ENCODE measurements at regions not wholly inside any gene's neighbourhood (a gene's known extent, or its start where the extent isn't known, plus 50 kb on each side); places are given as distances from the start of the nearest gene placed in this dataset.

GRCh38 chr13:106391271-106391670 is 144.2 kb downstream of the EFNB2 start:
- DNase-seq (ENCODE audit: low read depth in 4 of 6, low spot score in 6 of 6), result no peak

GRCh38 chr13:106390367-106390766 is 145.1 kb downstream of the EFNB2 start:
- Histone ChIP-seq H3K27me3 (ENCODE audit: control insufficient read depth, insufficient read depth, low read length) (no peaks in the 10 kb centered on the region), H3K36me3 (ENCODE audit: control insufficient read depth, insufficient read depth, low read length) (no peaks in the 10 kb centered on the region), H3K9me3 (ENCODE audit: control insufficient read depth, insufficient read depth, low read length) (no peaks in the 10 kb centered on the region), H3K27ac (ENCODE audit: low read depth, low read length) (no peak overlapping the region), H3K4me3 (ENCODE audit: low read depth, low read length) (no peak overlapping the region), H3K4me1 (ENCODE audit: control insufficient read depth, insufficient read depth, low read length) (no peaks in the 10 kb centered on the region)
- no peak for DNase-seq (ENCODE audit: low read depth in 4 of 6, low spot score in 6 of 6)
- no CpG with 5 or more reads among the region's 1 CpG for WGBS (ENCODE audit: insufficient coverage)

More at GRCh38 chr13:106391271-106391670, 144.2 kb downstream of the EFNB2 start:
- Histone ChIP-seq H3K4me3 (ENCODE audit: low read depth, low read length) (no peak overlapping the region), H3K4me1 (ENCODE audit: control insufficient read depth, insufficient read depth, low read length) (no peaks in the 10 kb centered on the region), H3K27me3 (ENCODE audit: control insufficient read depth, insufficient read depth, low read length) (no peaks in the 10 kb centered on the region), H3K36me3 (ENCODE audit: control insufficient read depth, insufficient read depth, low read length) (no peaks in the 10 kb centered on the region), H3K27ac (ENCODE audit: low read depth, low read length) (no peak overlapping the region), H3K9me3 (ENCODE audit: control insufficient read depth, insufficient read depth, low read length) (no peaks in the 10 kb centered on the region)
- 96% methylated on average over 4 of the region's 5 CpGs for WGBS (ENCODE audit: insufficient coverage)

- 80% methylated on average over 6 of the region's 6 CpGs for whole genome bisulfite sequencing (ENCODE audit: insufficient coverage)
- no peaks in the 10 kb centered on the region for H3K4me1 ChIP-seq (ENCODE audit: control insufficient read depth, insufficient read depth, low read length)
- H3K4me3 ChIP-seq (ENCODE audit: low read depth, low read length), result no peak overlapping the region
- H3K27ac ChIP-seq (ENCODE audit: low read depth, low read length), result no peak overlapping the region
- H3K9me3 ChIP-seq (ENCODE audit: control insufficient read depth, insufficient read depth, low read length), result no peaks in the 10 kb centered on the region
- no peaks in the 10 kb centered on the region for H3K27me3 ChIP-seq (ENCODE audit: control insufficient read depth, insufficient read depth, low read length)
- no peak for DNase-seq (ENCODE audit: low read depth in 4 of 6, low spot score in 6 of 6)
- no peaks in the 10 kb centered on the region for H3K36me3 ChIP-seq (ENCODE audit: control insufficient read depth, insufficient read depth, low read length)
These were observed 149.8 kb downstream of the EFNB2 start for GRCh38 chr13:106385654-106386053.

DNA sequence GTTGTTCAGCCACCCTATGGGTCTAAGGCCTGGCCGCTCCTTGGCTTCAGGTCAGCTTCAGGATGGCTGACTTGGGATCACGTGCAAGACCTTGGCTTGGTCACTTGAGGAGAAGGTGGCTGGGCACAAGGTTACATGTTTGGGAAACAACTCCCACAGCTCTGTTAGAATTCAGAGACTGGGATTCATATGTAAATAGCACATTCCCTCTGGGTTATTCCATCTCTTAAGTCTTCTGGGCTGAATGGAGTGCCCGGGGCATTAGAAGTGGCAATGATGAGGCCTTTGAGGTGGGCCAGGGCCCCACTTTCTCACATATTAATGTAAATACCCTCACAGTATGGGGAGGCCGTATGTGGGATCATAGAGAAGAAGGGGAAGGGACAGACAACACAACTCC is 150.9 kb downstream of the EFNB2 start:
- no peaks in the 10 kb centered on the region for H3K36me3 ChIP-seq (ENCODE audit: control insufficient read depth, insufficient read depth, low read length)
- no peak overlapping the region for H3K27ac ChIP-seq (ENCODE audit: low read depth, low read length)
- H3K4me3 ChIP-seq (ENCODE audit: low read depth, low read length), result no peak overlapping the region
- no peak for DNase-seq (ENCODE audit: low read depth in 4 of 6, low spot score in 6 of 6)
- H3K27me3 ChIP-seq (ENCODE audit: control insufficient read depth, insufficient read depth, low read length), result no peaks in the 10 kb centered on the region
- H3K9me3 ChIP-seq (ENCODE audit: control insufficient read depth, insufficient read depth, low read length), result no peaks in the 10 kb centered on the region
- H3K4me1 ChIP-seq (ENCODE audit: control insufficient read depth, insufficient read depth, low read length), result no peaks in the 10 kb centered on the region
- WGBS (ENCODE audit: insufficient coverage), result 96% methylated on average over 2 of the region's 4 CpGs

DNA sequence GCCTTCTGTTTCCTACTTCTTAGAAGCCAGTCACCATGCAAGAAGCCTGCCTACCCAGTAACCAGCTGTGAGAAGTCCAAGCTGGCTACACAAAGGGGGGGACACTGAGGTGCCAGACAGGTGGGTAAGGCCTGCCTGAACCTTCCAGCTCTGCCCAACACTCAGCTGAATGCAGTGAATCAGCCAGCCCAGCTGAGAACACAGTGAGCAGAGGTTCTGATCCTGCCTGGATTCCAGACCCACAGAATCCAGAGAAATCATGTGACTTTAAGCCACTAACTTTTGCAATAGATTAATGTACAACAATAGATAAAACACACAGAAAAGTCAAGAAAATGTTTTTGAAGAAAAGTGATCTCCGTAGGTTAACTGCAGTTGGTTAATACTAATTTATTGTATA is 151.7 kb downstream of the EFNB2 start:
- Histone ChIP-seq H3K27me3 (ENCODE audit: control insufficient read depth, insufficient read depth, low read length) (no peaks in the 10 kb centered on the region), H3K36me3 (ENCODE audit: control insufficient read depth, insufficient read depth, low read length) (no peaks in the 10 kb centered on the region), H3K9me3 (ENCODE audit: control insufficient read depth, insufficient read depth, low read length) (no peaks in the 10 kb centered on the region), H3K4me3 (ENCODE audit: low read depth, low read length) (no peak overlapping the region), H3K4me1 (ENCODE audit: control insufficient read depth, insufficient read depth, low read length) (no peaks in the 10 kb centered on the region), H3K27ac (ENCODE audit: low read depth, low read length) (no peak overlapping the region)
- no CpG with 5 or more reads among the region's 1 CpG for whole genome bisulfite sequencing (ENCODE audit: insufficient coverage)
- no peak for DNase-seq (ENCODE audit: low read depth in 4 of 6, low spot score in 6 of 6)

DNA sequence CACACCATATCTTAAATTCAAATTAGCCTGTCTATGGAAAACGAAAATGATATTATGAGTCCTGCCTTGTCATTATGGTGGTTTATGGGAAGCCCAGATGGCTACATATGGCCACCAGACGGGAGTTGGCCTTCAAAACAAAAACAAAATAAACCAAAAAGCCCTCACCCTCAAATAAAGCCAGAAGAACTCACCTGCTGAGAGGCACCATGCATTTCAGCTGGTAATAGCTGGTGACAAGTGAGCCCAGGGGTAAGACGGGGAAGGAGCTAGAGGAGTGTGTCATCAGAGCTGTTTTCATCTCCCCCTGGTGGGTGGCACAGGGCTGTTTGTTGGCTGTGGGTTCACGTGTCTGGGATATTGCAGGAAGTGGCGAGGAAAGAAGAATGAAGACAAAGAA is 152.9 kb downstream of the EFNB2 start:
- 89% methylated on average over 1 of the region's 5 CpGs for WGBS (ENCODE audit: insufficient coverage)
- Histone ChIP-seq H3K36me3 (ENCODE audit: control insufficient read depth, insufficient read depth, low read length) (no peaks in the 10 kb centered on the region), H3K27me3 (ENCODE audit: control insufficient read depth, insufficient read depth, low read length) (no peaks in the 10 kb centered on the region), H3K9me3 (ENCODE audit: control insufficient read depth, insufficient read depth, low read length) (no peaks in the 10 kb centered on the region), H3K27ac (ENCODE audit: low read depth, low read length) (no peak overlapping the region), H3K4me1 (ENCODE audit: control insufficient read depth, insufficient read depth, low read length) (no peaks in the 10 kb centered on the region), H3K4me3 (ENCODE audit: low read depth, low read length) (no peak overlapping the region)
- peak in 1 of 6 donors; percentile 81 for DNase-seq (ENCODE audit: low read depth in 4 of 6, low spot score in 6 of 6)

DNA sequence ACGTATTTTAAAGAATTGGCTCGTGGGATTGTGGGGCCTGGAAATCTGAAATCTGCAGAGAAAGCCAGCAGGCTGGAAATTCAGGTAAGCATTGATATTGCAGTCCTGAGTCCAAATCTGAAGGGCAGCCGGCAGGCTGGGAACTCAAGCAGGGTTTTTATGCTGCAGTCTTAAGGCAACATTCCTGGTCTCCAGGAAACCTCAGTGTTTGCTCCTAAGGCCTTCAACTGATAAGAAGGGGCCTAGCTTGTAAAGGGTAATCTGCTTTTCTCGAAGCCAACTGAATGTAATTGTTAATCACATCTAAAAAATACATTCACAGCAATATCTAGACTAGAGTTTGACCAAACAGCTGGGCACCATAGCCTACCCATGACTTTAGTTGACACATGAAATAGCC is 154.4 kb downstream of the EFNB2 start:
- Histone ChIP-seq H3K4me1 (ENCODE audit: control insufficient read depth, insufficient read depth, low read length) (no peaks in the 10 kb centered on the region), H3K4me3 (ENCODE audit: low read depth, low read length) (no peak overlapping the region), H3K9me3 (ENCODE audit: control insufficient read depth, insufficient read depth, low read length) (no peaks in the 10 kb centered on the region), H3K27ac (ENCODE audit: low read depth, low read length) (no peak overlapping the region), H3K27me3 (ENCODE audit: control insufficient read depth, insufficient read depth, low read length) (no peaks in the 10 kb centered on the region), H3K36me3 (ENCODE audit: control insufficient read depth, insufficient read depth, low read length) (no peaks in the 10 kb centered on the region)
- no peak for DNase-seq (ENCODE audit: low read depth in 4 of 6, low spot score in 6 of 6)
- WGBS (ENCODE audit: insufficient coverage), result 17% methylated on average over 1 of the region's 4 CpGs

- Histone ChIP-seq H3K4me1 (ENCODE audit: control insufficient read depth, insufficient read depth, low read length) (peaks cover 16% of the 10 kb centered on the region), H3K27ac (ENCODE audit: low read depth, low read length) (no peak overlapping the region), H3K4me3 (ENCODE audit: low read depth, low read length) (no peak overlapping the region), H3K27me3 (ENCODE audit: control insufficient read depth, insufficient read depth, low read length) (no peaks in the 10 kb centered on the region), H3K9me3 (ENCODE audit: control insufficient read depth, insufficient read depth, low read length) (no peaks in the 10 kb centered on the region), H3K36me3 (ENCODE audit: control insufficient read depth, insufficient read depth, low read length) (no peaks in the 10 kb centered on the region)
- DNase-seq (ENCODE audit: low read depth in 4 of 6, low spot score in 6 of 6), result peak in 1 of 6 donors; percentile 71
- WGBS (ENCODE audit: insufficient coverage), result 93% methylated on average over 3 of the region's 7 CpGs
These were observed 157.4 kb downstream of the EFNB2 start for GRCh38 chr13:106377931-106378662.

GRCh38 chr13:106377341-106377740 is 158.1 kb downstream of the EFNB2 start:
- H3K4me1 ChIP-seq (ENCODE audit: control insufficient read depth, insufficient read depth, low read length), result peaks cover 16% of the 10 kb centered on the region
- 97% methylated on average over 5 of the region's 7 CpGs for WGBS (ENCODE audit: insufficient coverage)
- H3K36me3 ChIP-seq (ENCODE audit: control insufficient read depth, insufficient read depth, low read length), result no peaks in the 10 kb centered on the region
- no peak overlapping the region for H3K27ac ChIP-seq (ENCODE audit: low read depth, low read length)
- DNase-seq (ENCODE audit: low read depth in 4 of 6, low spot score in 6 of 6), result no peak
- H3K9me3 ChIP-seq (ENCODE audit: control insufficient read depth, insufficient read depth, low read length), result no peaks in the 10 kb centered on the region
- no peak overlapping the region for H3K4me3 ChIP-seq (ENCODE audit: low read depth, low read length)
- no peaks in the 10 kb centered on the region for H3K27me3 ChIP-seq (ENCODE audit: control insufficient read depth, insufficient read depth, low read length)

- DNase-seq (ENCODE audit: low read depth in 4 of 6, low spot score in 6 of 6), result no peak
- H3K4me1 ChIP-seq (ENCODE audit: control insufficient read depth, insufficient read depth, low read length), result peaks cover 16% of the 10 kb centered on the region
- H3K27me3 ChIP-seq (ENCODE audit: control insufficient read depth, insufficient read depth, low read length), result no peaks in the 10 kb centered on the region
- H3K4me3 ChIP-seq (ENCODE audit: low read depth, low read length), result no peak overlapping the region
- H3K36me3 ChIP-seq (ENCODE audit: control insufficient read depth, insufficient read depth, low read length), result no peaks in the 10 kb centered on the region
- no peak overlapping the region for H3K27ac ChIP-seq (ENCODE audit: low read depth, low read length)
- 84% methylated on average over 10 of the region's 21 CpGs for WGBS (ENCODE audit: insufficient coverage)
- no peaks in the 10 kb centered on the region for H3K9me3 ChIP-seq (ENCODE audit: control insufficient read depth, insufficient read depth, low read length)
These were observed 158.9 kb downstream of the EFNB2 start for GRCh38 chr13:106376401-106377112.
